Hepatocyte (in vitro differentiated cells): ENCODE measurements at regions not wholly inside any gene's neighbourhood (a gene's known extent, or its start where the extent isn't known, plus 50 kb on each side); places are given as distances from the start of the nearest gene placed in this dataset.

ENCODE experiments used
- DNase-seq: peaks from one replicate; pipeline ENCODE4 v3.0.0-alpha.2; 2016; ENCODE audit warnings: low spot score
- H2AFZ ChIP-seq: fragments of 200-600 bp; sonication (generic); 2 replicates; pipeline ENCODE4 v1.6.0; 2016; ENCODE audit warnings: antibody characterized with exemption, mild to moderate bottlenecking
- H3K27ac ChIP-seq: fragments of 200-600 bp; sonication (generic); 2 replicates; pipeline ENCODE4 v1.5.1; 2016; ENCODE audit warnings: mild to moderate bottlenecking
- H3K27me3 ChIP-seq: fragments of 200-600 bp; sonication (generic); 2 replicates; pipeline ENCODE4 v1.6.1; 2016
- H3K36me3 ChIP-seq: fragments of 200-600 bp; sonication (generic); replicated peaks from 2 replicates; pipeline ENCODE4 v1.5.1; 2016; ENCODE audit warnings: low read depth; ENCODE audit not compliant: insufficient read depth
- H3K4me1 ChIP-seq: fragments of 200-600 bp; sonication (generic); 2 replicates; pipeline ENCODE4 v1.5.1; 2016; ENCODE audit warnings: mild to moderate bottlenecking, moderate library complexity; ENCODE audit not compliant: insufficient read depth
- H3K4me2 ChIP-seq: fragments of 200-600 bp; sonication (generic); 2 replicates; pipeline ENCODE4 v1.6.0; 2016
- H3K4me3 ChIP-seq: fragments of 200-600 bp; sonication (generic); 2 replicates; pipeline ENCODE4 v1.5.1; 2016; ENCODE audit warnings: mild to moderate bottlenecking
- H3K79me2 ChIP-seq: fragments of 200-600 bp; sonication (generic); 2 replicates; pipeline ENCODE4 v1.6.0; 2017; ENCODE audit warnings: mild to moderate bottlenecking
- H3K9me2 ChIP-seq: fragments of 200-600 bp; sonication (generic); replicated peaks from 2 replicates; pipeline ENCODE4 v1.6.0; 2017; ENCODE audit warnings: mild to moderate bottlenecking; ENCODE audit not compliant: insufficient read depth
- H3K9me3 ChIP-seq: fragments of 200-600 bp; sonication (generic); 2 replicates; pipeline ENCODE4 v1.5.1; 2016; ENCODE audit warnings: low read depth, mild to moderate bottlenecking
- H4K20me1 ChIP-seq: fragments of 200-600 bp; sonication (generic); 2 replicates; pipeline ENCODE4 v1.6.0; 2016; ENCODE audit warnings: mild to moderate bottlenecking; ENCODE audit not compliant: insufficient read depth, poor library complexity, severe bottlenecking
- CTCF ChIP-seq: fragments of 200-600 bp; sonication (generic); IDR thresholded peaks from 2 replicates; pipeline ENCODE4 v1.5.1; 2016; ENCODE audit warnings: antibody characterized with exemption, mild to moderate bottlenecking; ENCODE audit not compliant: poor library complexity
- EZH2 ChIP-seq: fragments of 200-600 bp; sonication (generic); IDR thresholded peaks from 2 replicates; pipeline ENCODE4 v1.6.1; 2016; ENCODE audit warnings: antibody characterized with exemption, mild to moderate bottlenecking, borderline replicate concordance
- EZH2phosphoT487 ChIP-seq: fragments of 200-600 bp; sonication (generic); IDR thresholded peaks from one replicate; pipeline ENCODE4 v1.6.1; 2018; ENCODE audit warnings: antibody characterized with exemption, mild to moderate bottlenecking, low read depth, moderate library complexity; ENCODE audit not compliant: unreplicated experiment, severe bottlenecking
- WGBS: methylation state at CpG from one replicate; pipeline ENCODE4 v1.1.6; 2016; ENCODE audit warnings: low lambda C conversion rate; ENCODE audit errors: missing lambda C conversion rate; 5-methylcytosine and 5-hydroxymethylcytosine counted together

GRCh38 chr4:93957186-93957585 lies 128.6 kb downstream of the ATOH1 start:
- Histone ChIP-seq H3K36me3 (no peaks in the 10 kb centered on the region), H3K27me3 (no peaks in the 10 kb centered on the region), H4K20me1 (no peaks in the 10 kb centered on the region), H3K4me1 (no peaks in the 10 kb centered on the region), H2AFZ (no peak overlapping the region), H3K79me2 (no peaks in the 10 kb centered on the region), H3K9me2 (no peaks in the 10 kb centered on the region), H3K4me2 (no peak overlapping the region), H3K27ac (no peak overlapping the region), H3K4me3 (no peak overlapping the region), H3K9me3 (no peaks in the 10 kb centered on the region)
- no peak for TF ChIP-seq CTCF
- TF ChIP-seq EZH2phosphoT487: no peak
- TF ChIP-seq EZH2: no peak
- 94% methylated on average over 1 of the region's 1 CpG for WGBS
- DNase-seq: no peak

GRCh38 chr4:93960450-93960849 lies 131.9 kb downstream of the ATOH1 start:
- DNase-seq: no peak
- TF ChIP-seq EZH2phosphoT487 (no peak), CTCF (no peak), EZH2 (no peak)
- no peak overlapping the region for H2AFZ ChIP-seq
- no peak overlapping the region for H3K27ac ChIP-seq
- H3K27me3 ChIP-seq: no peaks in the 10 kb centered on the region
- no peaks in the 10 kb centered on the region for H3K36me3 ChIP-seq
- H3K9me2 ChIP-seq: no peaks in the 10 kb centered on the region
- no peaks in the 10 kb centered on the region for H3K4me1 ChIP-seq
- H3K4me3 ChIP-seq: no peak overlapping the region
- no peak overlapping the region for H3K4me2 ChIP-seq
- H4K20me1 ChIP-seq: no peaks in the 10 kb centered on the region
- no peaks in the 10 kb centered on the region for H3K79me2 ChIP-seq
- no peaks in the 10 kb centered on the region for H3K9me3 ChIP-seq

- WGBS: 91% methylated on average over 3 of the region's 3 CpGs
- Histone ChIP-seq H3K4me3 (no peak overlapping the region), H3K27me3 (no peaks in the 10 kb centered on the region), H3K9me2 (no peaks in the 10 kb centered on the region), H3K27ac (no peak overlapping the region), H4K20me1 (no peaks in the 10 kb centered on the region), H3K36me3 (no peaks in the 10 kb centered on the region), H3K79me2 (no peaks in the 10 kb centered on the region), H3K4me1 (no peaks in the 10 kb centered on the region), H3K4me2 (no peak overlapping the region), H3K9me3 (no peaks in the 10 kb centered on the region), H2AFZ (no peak overlapping the region)
- TF ChIP-seq EZH2 (no peak), EZH2phosphoT487 (no peak), CTCF (no peak)
- no peak for DNase-seq
These were observed 132.4 kb downstream of the ATOH1 start for GRCh38 chr4:93960916-93961315.

- Histone ChIP-seq H3K36me3 (no peaks in the 10 kb centered on the region), H4K20me1 (no peaks in the 10 kb centered on the region), H3K9me3 (no peaks in the 10 kb centered on the region), H3K4me3 (no peak overlapping the region), H2AFZ (no peak overlapping the region), H3K4me1 (no peaks in the 10 kb centered on the region), H3K4me2 (no peak overlapping the region), H3K9me2 (no peaks in the 10 kb centered on the region), H3K79me2 (no peaks in the 10 kb centered on the region), H3K27ac (no peak overlapping the region), H3K27me3 (no peaks in the 10 kb centered on the region)
- 91% methylated on average over 6 of the region's 6 CpGs for WGBS
- TF ChIP-seq CTCF (no peak), EZH2phosphoT487 (no peak), EZH2 (no peak)
- DNase-seq: no peak
These were observed 153.0 kb downstream of the ATOH1 start for GRCh38 chr4:93981594-93981993.
